Type B pancreatic cell (in vitro differentiated cells): ENCODE measurements at regions not wholly inside any gene's neighbourhood (a gene's known extent, or its start where the extent isn't known, plus 50 kb on each side); places are given as distances from the start of the nearest gene placed in this dataset.

Experiments
- DNase-seq: peaks from one replicate; pipeline ENCODE4 v3.0.0; 2021; ENCODE audit warnings: mixed read lengths; ENCODE audit not compliant: unreplicated experiment; ENCODE audit errors: extremely low spot score
- H3K27ac Mint-ChIP-seq: 2 replicates; pipeline ENCODE4 v1.8.0; 2021; ENCODE audit warnings: mild to moderate bottlenecking, mixed read lengths
- H3K27me3 Mint-ChIP-seq: 2 replicates; pipeline ENCODE4 v1.8.0; 2021; ENCODE audit warnings: mixed read lengths
- H3K36me3 Mint-ChIP-seq: 2 replicates; pipeline ENCODE4 v1.8.0; 2021; ENCODE audit warnings: mixed read lengths
- H3K4me1 Mint-ChIP-seq: one replicate; pipeline ENCODE4 v1.8.0; 2021; ENCODE audit warnings: mixed read lengths; ENCODE audit not compliant: unreplicated experiment
- H3K4me3 Mint-ChIP-seq: 2 replicates; pipeline ENCODE4 v1.8.0; 2021; ENCODE audit warnings: mild to moderate bottlenecking, mixed read lengths
- H3K9me3 Mint-ChIP-seq: 2 replicates; pipeline ENCODE4 v1.8.0; 2021; ENCODE audit warnings: mixed read lengths
- CTCF ChIP-seq: fragments of 200-600 bp; sonication (generic); conservative IDR thresholded peaks from 2 replicates; pipeline ENCODE4 v1.5.0; 2021; ENCODE audit warnings: antibody characterized with exemption, mild to moderate bottlenecking

GRCh38 chr2:121094101-121094500, 190.9 kb downstream of the TFCP2L1 start:
- Mint-ChIP-seq H3K9me3 (no peaks in the 10 kb centered on the region), H3K27ac (no peak overlapping the region), H3K27me3 (peaks cover 13% of the 10 kb centered on the region), H3K4me3 (no peak overlapping the region), H3K4me1 (peaks cover 12% of the 10 kb centered on the region), H3K36me3 (no peaks in the 10 kb centered on the region)
- TF ChIP-seq CTCF, result no peak
- no peak for DNase-seq

GRCh38 chr2:121094845-121095244, 190.2 kb downstream of the TFCP2L1 start:
- Mint-ChIP-seq H3K27ac (no peak overlapping the region), H3K4me1 (peaks cover 12% of the 10 kb centered on the region), H3K9me3 (no peaks in the 10 kb centered on the region), H3K27me3 (peaks cover 16% of the 10 kb centered on the region), H3K36me3 (no peaks in the 10 kb centered on the region), H3K4me3 (no peak overlapping the region)
- DNase-seq, result no peak
- no peak for TF ChIP-seq CTCF

GRCh38 chr2:121095257-121096080, 189.5 kb downstream of the TFCP2L1 start:
- Mint-ChIP-seq H3K27me3 (peaks cover 16% of the 10 kb centered on the region), H3K36me3 (no peaks in the 10 kb centered on the region), H3K4me1 (peaks cover 7% of the 10 kb centered on the region), H3K4me3 (no peak overlapping the region), H3K9me3 (no peaks in the 10 kb centered on the region), H3K27ac (no peak overlapping the region)
- peak; percentile 85 for TF ChIP-seq CTCF
- DNase-seq, result no peak

- Mint-ChIP-seq H3K27me3 (peaks cover 21% of the 10 kb centered on the region), H3K27ac (no peak overlapping the region), H3K9me3 (no peaks in the 10 kb centered on the region)
Observed at GRCh38 chr2:121096611-121097010, 188.4 kb downstream of the TFCP2L1 start.

GRCh38 chr2:121098556-121098955, 186.4 kb downstream of the TFCP2L1 start:
- H3K4me3 Mint-ChIP-seq, result no peak overlapping the region
- DNase-seq, result no peak
- H3K4me1 Mint-ChIP-seq, result peaks cover 6% of the 10 kb centered on the region
- no peak for TF ChIP-seq CTCF
- H3K9me3 Mint-ChIP-seq, result no peaks in the 10 kb centered on the region
- peaks cover 38% of the 10 kb centered on the region for H3K27me3 Mint-ChIP-seq
- no peak overlapping the region for H3K27ac Mint-ChIP-seq
- no peaks in the 10 kb centered on the region for H3K36me3 Mint-ChIP-seq

More at GRCh38 chr2:121096611-121097010, 188.4 kb downstream of the TFCP2L1 start:
- no peaks in the 10 kb centered on the region for H3K36me3 Mint-ChIP-seq
- DNase-seq, result no peak
- no peak for TF ChIP-seq CTCF
- no peak overlapping the region for H3K4me3 Mint-ChIP-seq
- H3K4me1 Mint-ChIP-seq, result peaks cover 6% of the 10 kb centered on the region
